ENCODE measurements at regions not wholly inside any gene's neighbourhood (a gene's known extent, or its start where the extent isn't known, plus 50 kb on each side); places are given as distances from the start of the nearest gene placed in this dataset.

DNA sequence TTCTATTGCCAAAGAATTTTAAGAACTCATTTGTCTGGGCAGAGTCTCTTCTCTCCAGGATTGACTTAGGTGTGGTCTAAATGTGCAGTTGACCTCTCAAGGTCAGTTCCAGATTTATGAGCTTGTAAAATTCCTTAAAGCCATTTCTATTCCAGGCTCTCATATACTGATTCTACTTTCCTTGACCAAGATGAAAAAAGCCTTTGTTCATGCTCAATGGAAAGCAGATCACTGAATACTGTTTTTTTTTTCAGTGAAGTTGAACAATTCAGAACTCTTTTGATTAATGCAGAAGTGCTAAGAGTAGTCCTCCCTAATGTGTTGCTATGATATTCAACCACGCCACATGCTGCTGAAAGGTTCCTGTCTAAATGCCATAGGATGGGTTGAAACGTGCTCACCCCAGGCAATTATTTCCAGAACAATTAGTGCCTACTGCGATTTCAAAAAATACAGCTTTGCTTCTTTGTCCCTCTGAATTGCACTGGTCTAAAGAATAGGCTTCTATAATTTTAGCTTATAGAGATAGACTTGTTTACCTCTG, 312.4 kb upstream of the PABPC5 start:
- TF ChIP-seq, protein P1, sequence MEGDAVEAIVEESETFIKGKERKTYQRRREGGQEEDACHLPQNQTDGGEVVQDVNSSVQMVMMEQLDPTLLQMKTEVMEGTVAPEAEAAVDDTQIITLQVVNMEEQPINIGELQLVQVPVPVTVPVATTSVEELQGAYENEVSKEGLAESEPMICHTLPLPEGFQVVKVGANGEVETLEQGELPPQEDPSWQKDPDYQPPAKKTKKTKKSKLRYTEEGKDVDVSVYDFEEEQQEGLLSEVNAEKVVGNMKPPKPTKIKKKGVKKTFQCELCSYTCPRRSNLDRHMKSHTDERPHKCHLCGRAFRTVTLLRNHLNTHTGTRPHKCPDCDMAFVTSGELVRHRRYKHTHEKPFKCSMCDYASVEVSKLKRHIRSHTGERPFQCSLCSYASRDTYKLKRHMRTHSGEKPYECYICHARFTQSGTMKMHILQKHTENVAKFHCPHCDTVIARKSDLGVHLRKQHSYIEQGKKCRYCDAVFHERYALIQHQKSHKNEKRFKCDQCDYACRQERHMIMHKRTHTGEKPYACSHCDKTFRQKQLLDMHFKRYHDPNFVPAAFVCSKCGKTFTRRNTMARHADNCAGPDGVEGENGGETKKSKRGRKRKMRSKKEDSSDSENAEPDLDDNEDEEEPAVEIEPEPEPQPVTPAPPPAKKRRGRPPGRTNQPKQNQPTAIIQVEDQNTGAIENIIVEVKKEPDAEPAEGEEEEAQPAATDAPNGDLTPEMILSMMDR (conservative IDR thresholded peaks at IDR 0.05; ENCODE audit: low read depth, low read length) = no peak
- TF ChIP-seq EZH2phosphoT487 (IDR thresholded peaks at IDR 0.05; ENCODE audit: borderline replicate concordance, low read length) (no peak), EZH2 (IDR thresholded peaks at IDR 0.05; ENCODE audit: low read length, unreplicated experiment) (no peak)

Measured in PC-3 (cell line).